ENCODE measurements at regions not wholly inside any gene's neighbourhood (a gene's known extent, or its start where the extent isn't known, plus 50 kb on each side); places are given as distances from the start of the nearest gene placed in this dataset.
"Not testable (repeated sequence)": the region's sequence is repeated elsewhere in the genome, so short reads cannot be mapped to it uniquely, and the experiment has no call there.

- Histone ChIP-seq H3K9ac (ENCODE audit: extremely low read depth, low read length, poor library complexity, severe bottlenecking) (no peak overlapping the region), H3K27ac (ENCODE audit: low read depth, low read length) (no peak overlapping the region), H3K27me3 (ENCODE audit: control insufficient read depth, insufficient read depth, low read length, poor library complexity, severe bottlenecking) (peaks cover 7% of the 10 kb centered on the region), H3K4me1 (ENCODE audit: control insufficient read depth, insufficient read depth, low read length) (peaks cover 11% of the 10 kb centered on the region), H3K4me3 (ENCODE audit: low read length) (peak overlapping the region; percentile 83), H3K36me3 (ENCODE audit: control insufficient read depth, insufficient read depth, low read length) (no peaks in the 10 kb centered on the region), H3K9me3 (ENCODE audit: control insufficient read depth, low read length) (no peaks in the 10 kb centered on the region)
- H3K27me3 Mint-ChIP-seq (ENCODE audit: insufficient read depth) = peaks cover 16% of the 10 kb centered on the region
- no peak overlapping the region for H3K27ac Mint-ChIP-seq
- H3K9me3 Mint-ChIP-seq = no peaks in the 10 kb centered on the region
- H3K4me3 Mint-ChIP-seq = peak overlapping the region; percentile 51
- peak; percentile 97 for TF ChIP-seq CTCF (conservative IDR thresholded peaks at IDR 0.05)
- H3K4me1 Mint-ChIP-seq = peaks cover 9% of the 10 kb centered on the region
- DNase-seq = peak; percentile 100
- H3K36me3 Mint-ChIP-seq (ENCODE audit: low read depth) = no peaks in the 10 kb centered on the region
- WGBS, 2 experiments (ENCODE audit: insufficient coverage in 1 of 2, insufficient read length in 1 of 2) = 4 to 13% methylated on average over 17 to 61 of the region's 61 CpGs
These were observed 88.7 kb downstream of the HNRNPD start for GRCh38 chr4:82284858-82285805.

GRCh38 chr4:82284475-82284857, 89.3 kb downstream of the HNRNPD start:
- no peaks in the 10 kb centered on the region for H3K36me3 Mint-ChIP-seq (ENCODE audit: low read depth)
- H3K4me1 Mint-ChIP-seq = peaks cover 9% of the 10 kb centered on the region
- Histone ChIP-seq H3K9ac (ENCODE audit: extremely low read depth, low read length, poor library complexity, severe bottlenecking) (no peak overlapping the region), H3K4me3 (ENCODE audit: low read length) (peak overlapping the region; percentile 83), H3K27me3 (ENCODE audit: control insufficient read depth, insufficient read depth, low read length, poor library complexity, severe bottlenecking) (peaks cover 7% of the 10 kb centered on the region), H3K4me1 (ENCODE audit: control insufficient read depth, insufficient read depth, low read length) (peaks cover 11% of the 10 kb centered on the region), H3K27ac (ENCODE audit: low read depth, low read length) (no peak overlapping the region), H3K9me3 (ENCODE audit: control insufficient read depth, low read length) (no peaks in the 10 kb centered on the region), H3K36me3 (ENCODE audit: control insufficient read depth, insufficient read depth, low read length) (no peaks in the 10 kb centered on the region)
- TF ChIP-seq CTCF (conservative IDR thresholded peaks at IDR 0.05) = no peak
- peaks cover 16% of the 10 kb centered on the region for H3K27me3 Mint-ChIP-seq (ENCODE audit: insufficient read depth)
- peak overlapping the region; percentile 51 for H3K4me3 Mint-ChIP-seq
- H3K27ac Mint-ChIP-seq = no peak overlapping the region
- 18 to 23% methylated on average over 5 to 9 of the region's 9 CpGs for WGBS, 2 experiments (ENCODE audit: insufficient coverage in 1 of 2, insufficient read length in 1 of 2)
- DNase-seq = no peak
- no peaks in the 10 kb centered on the region for H3K9me3 Mint-ChIP-seq

GRCh38 chr4:82282875-82283274, 90.9 kb downstream of the HNRNPD start:
- Histone ChIP-seq H3K27me3 (ENCODE audit: control insufficient read depth, insufficient read depth, low read length, poor library complexity, severe bottlenecking) (no peaks in the 10 kb centered on the region), H3K36me3 (ENCODE audit: control insufficient read depth, insufficient read depth, low read length) (no peaks in the 10 kb centered on the region), H3K9me3 (ENCODE audit: control insufficient read depth, low read length) (no peaks in the 10 kb centered on the region), H3K4me3 (ENCODE audit: low read length) (peak overlapping the region; percentile 12), H3K27ac (ENCODE audit: low read depth, low read length) (no peak overlapping the region), H3K4me1 (ENCODE audit: control insufficient read depth, insufficient read depth, low read length) (peaks cover 11% of the 10 kb centered on the region), H3K9ac (ENCODE audit: extremely low read depth, low read length, poor library complexity, severe bottlenecking) (no peak overlapping the region)
- H3K36me3 Mint-ChIP-seq (ENCODE audit: low read depth) = no peaks in the 10 kb centered on the region
- WGBS, 2 experiments (ENCODE audit: insufficient coverage in 1 of 2, insufficient read length in 1 of 2) = 91 to 100% methylated on average over 1 of the region's 2 CpGs
- no peak for DNase-seq
- H3K4me3 Mint-ChIP-seq = no peak overlapping the region
- peak; percentile 22 for TF ChIP-seq CTCF (conservative IDR thresholded peaks at IDR 0.05)
- H3K27me3 Mint-ChIP-seq (ENCODE audit: insufficient read depth) = peaks cover 29% of the 10 kb centered on the region
- H3K4me1 Mint-ChIP-seq = peaks cover 9% of the 10 kb centered on the region
- no peaks in the 10 kb centered on the region for H3K9me3 Mint-ChIP-seq
- H3K27ac Mint-ChIP-seq = no peak overlapping the region

GRCh38 chr4:82279550-82279949, 94.2 kb downstream of the HNRNPD start:
- not testable (repeated sequence) for H3K36me3 Mint-ChIP-seq (ENCODE audit: low read depth); H3K4me3 ChIP-seq (ENCODE audit: low read length); H3K9me3 ChIP-seq (ENCODE audit: control insufficient read depth, low read length); DNase-seq; H3K9me3 Mint-ChIP-seq; H3K27ac ChIP-seq (ENCODE audit: low read depth, low read length); H3K4me3 Mint-ChIP-seq; H3K36me3 ChIP-seq (ENCODE audit: control insufficient read depth, insufficient read depth, low read length); H3K27me3 ChIP-seq (ENCODE audit: control insufficient read depth, insufficient read depth, low read length, poor library complexity, severe bottlenecking); H3K9ac ChIP-seq (ENCODE audit: extremely low read depth, low read length, poor library complexity, severe bottlenecking); H3K27ac Mint-ChIP-seq
- WGBS, 2 experiments (ENCODE audit: insufficient coverage in 1 of 2, insufficient read length in 1 of 2) = 88 to 93% methylated on average over 3 to 4 of the region's 4 CpGs
- peaks cover 43% of the 10 kb centered on the region for H3K27me3 Mint-ChIP-seq (ENCODE audit: insufficient read depth)
- peaks cover 11% of the 10 kb centered on the region for H3K4me1 Mint-ChIP-seq
- H3K4me1 ChIP-seq (ENCODE audit: control insufficient read depth, insufficient read depth, low read length) = peaks cover 11% of the 10 kb centered on the region
